ENCODE measurements at regions not wholly inside any gene's neighbourhood (a gene's known extent, or its start where the extent isn't known, plus 50 kb on each side); places are given as distances from the start of the nearest gene placed in this dataset.

- intact Hi-C loops (cut with DNase I) = no loop called here
Observed at GRCh38 chr1:38256072-38256471, 209.5 kb upstream of the POU3F1 start.

GRCh38 chr1:38253314-38253713, 206.7 kb upstream of the POU3F1 start:
- H3K9me3 ChIP-seq = no peaks in the 10 kb centered on the region
- H3K27me3 ChIP-seq = peaks cover 0 to 73% (median 0%) of the 10 kb centered on the region in 4 donors
- intact Hi-C loops (cut with DNase I) = no loop called here
- no peak for DNase-seq
- no peak overlapping the region for H3K27ac ChIP-seq
- no peaks in the 10 kb centered on the region for H3K4me1 ChIP-seq
- 78 to 82% methylated on average over 2 of the region's 2 CpGs for WGBS, 2 donors
- TF ChIP-seq POLR2A (IDR thresholded peaks at IDR 0.05) (no peak), CTCF (IDR thresholded peaks at IDR 0.05) (no peak)
- no peak overlapping the region for H3K4me3 ChIP-seq
- no peaks in the 10 kb centered on the region for H3K36me3 ChIP-seq

More at GRCh38 chr1:38256072-38256471, 209.5 kb upstream of the POU3F1 start:
- Histone ChIP-seq H3K9me3 (peaks cover 0 to 11% (median 0%) of the 10 kb centered on the region in 3 donors), H3K4me1 (no peaks in the 10 kb centered on the region), H3K27ac (no peak overlapping the region), H3K4me3 (no peak overlapping the region), H3K27me3 (peaks cover 0 to 65% (median 0%) of the 10 kb centered on the region in 4 donors), H3K36me3 (no peaks in the 10 kb centered on the region)
- DNase-seq = no peak
- WGBS, 2 donors = 30 to 70% methylated on average over 2 to 4 of the region's 9 CpGs
- TF ChIP-seq POLR2A (IDR thresholded peaks at IDR 0.05) (no peak), CTCF (IDR thresholded peaks at IDR 0.05) (no peak)

GRCh38 chr1:38250356-38250755, 203.8 kb upstream of the POU3F1 start:
- H3K36me3 ChIP-seq = no peaks in the 10 kb centered on the region
- peaks cover 0 to 47% (median 0%) of the 10 kb centered on the region in 4 donors for H3K27me3 ChIP-seq
- H3K4me1 ChIP-seq = peaks cover 0 to 11% (median 0%) of the 10 kb centered on the region in 3 donors
- intact Hi-C loops (cut with DNase I) = no loop called here
- H3K27ac ChIP-seq = no peak overlapping the region
- no peak for DNase-seq
- no peak overlapping the region for H3K4me3 ChIP-seq
- no peaks in the 10 kb centered on the region for H3K9me3 ChIP-seq
- TF ChIP-seq CTCF (IDR thresholded peaks at IDR 0.05) = no peak
- no peak for TF ChIP-seq POLR2A (IDR thresholded peaks at IDR 0.05)
- 77 to 92% methylated on average over 2 to 3 of the region's 3 CpGs for WGBS, 2 donors

- H3K27me3 ChIP-seq = peaks cover 0 to 39% (median 0%) of the 10 kb centered on the region in 4 donors
- H3K4me1 ChIP-seq = peaks cover 0 to 11% (median 0%) of the 10 kb centered on the region in 3 donors
- H3K36me3 ChIP-seq = no peaks in the 10 kb centered on the region
- DNase-seq = no peak
- WGBS, 2 donors = 67 to 75% methylated on average over 7 of the region's 7 CpGs
- H3K4me3 ChIP-seq = no peak overlapping the region
- no peak overlapping the region for H3K27ac ChIP-seq
- intact Hi-C loops (cut with DNase I) = no loop called here
- H3K9me3 ChIP-seq = no peaks in the 10 kb centered on the region
- TF ChIP-seq CTCF (IDR thresholded peaks at IDR 0.05) (no peak), POLR2A (IDR thresholded peaks at IDR 0.05) (no peak)
Observed at GRCh38 chr1:38249001-38249400, 202.4 kb upstream of the POU3F1 start.

GRCh38 chr1:38246955-38247952, 200.7 kb upstream of the POU3F1 start:
- Histone ChIP-seq H3K9me3 (no peaks in the 10 kb centered on the region), H3K4me1 (peaks cover 0 to 11% (median 0%) of the 10 kb centered on the region in 3 donors), H3K36me3 (no peaks in the 10 kb centered on the region), H3K27me3 (peaks cover 0 to 28% (median 0%) of the 10 kb centered on the region in 4 donors), H3K4me3 (no peak overlapping the region), H3K27ac (no peak overlapping the region)
- DNase-seq = no peak
- TF ChIP-seq CTCF (IDR thresholded peaks at IDR 0.05) (no peak), POLR2A (IDR thresholded peaks at IDR 0.05) (no peak)
- intact Hi-C loops (cut with DNase I) = no loop called here
- 59 to 66% methylated on average over 23 to 24 of the region's 24 CpGs for WGBS, 2 donors
